ENCODE measurements at regions not wholly inside any gene's neighbourhood (a gene's known extent, or its start where the extent isn't known, plus 50 kb on each side); places are given as distances from the start of the nearest gene placed in this dataset.

- TF ChIP-seq CTCF (IDR thresholded peaks at IDR 0.05) (no peak), POLR2A (IDR thresholded peaks at IDR 0.05) (no peak)
Measured at GRCh38 chr3:147915057-147915456, 505.9 kb downstream of the ZIC1 start.

All from breast epithelium (tissue), 3 donors.